Skeletal muscle satellite cell (primary cell): ENCODE measurements at regions not wholly inside any gene's neighbourhood (a gene's known extent, or its start where the extent isn't known, plus 50 kb on each side); places are given as distances from the start of the nearest gene placed in this dataset.
"Not testable (repeated sequence)": the region's sequence is repeated elsewhere in the genome, so short reads cannot be mapped to it uniquely, and the experiment has no call there.

Experiments used
- H3K27me3 ChIP-seq: 2 replicates; pipeline ENCODE4 v1.7.0; 2013; ENCODE audit warnings: low read length; ENCODE audit not compliant: control insufficient read depth, insufficient read depth
- H3K36me3 ChIP-seq: 2 replicates; pipeline ENCODE4 v1.7.0; 2013; ENCODE audit warnings: mild to moderate bottlenecking, control low read depth, low read length; ENCODE audit not compliant: insufficient read depth
- H3K4me1 ChIP-seq: 2 replicates; pipeline ENCODE4 v1.7.0; 2013; ENCODE audit warnings: low read length; ENCODE audit not compliant: control insufficient read depth, insufficient read depth
- H3K4me2 ChIP-seq: 2 replicates; pipeline ENCODE4 v1.7.0; 2013; ENCODE audit warnings: mild to moderate bottlenecking, low read length
- H3K4me3 ChIP-seq: 2 replicates; pipeline ENCODE4 v1.7.0; 2013; ENCODE audit warnings: low read length
- H3K9ac ChIP-seq: 2 replicates; pipeline ENCODE4 v1.7.0; 2013; ENCODE audit warnings: mild to moderate bottlenecking, low read depth, low read length, moderate library complexity
- H3K9me3 ChIP-seq: replicated peaks from 2 replicates; pipeline ENCODE4 v1.7.0; 2013; ENCODE audit warnings: mild to moderate bottlenecking, control low read depth, low read length

- H3K4me2 ChIP-seq, result not testable (repeated sequence)
These were observed 418.4 kb downstream of the HINT1 start for GRCh38 chr5:130746641-130747040.

GRCh38 chr5:130743092-130743491 lies 422.0 kb downstream of the HINT1 start:
- no peak overlapping the region for H3K4me3 ChIP-seq
- H3K4me2 ChIP-seq, result no peak overlapping the region
- H3K9me3 ChIP-seq, result no peaks in the 10 kb centered on the region
- no peaks in the 10 kb centered on the region for H3K27me3 ChIP-seq
- H3K4me1 ChIP-seq, result no peaks in the 10 kb centered on the region
- no peaks in the 10 kb centered on the region for H3K36me3 ChIP-seq
- H3K9ac ChIP-seq, result no peak overlapping the region

More at GRCh38 chr5:130746641-130747040, 418.4 kb downstream of the HINT1 start:
- H3K4me1 ChIP-seq, H3K27me3 ChIP-seq, H3K4me3 ChIP-seq, H3K9me3 ChIP-seq, H3K36me3 ChIP-seq, H3K9ac ChIP-seq: not testable (repeated sequence)

DNA sequence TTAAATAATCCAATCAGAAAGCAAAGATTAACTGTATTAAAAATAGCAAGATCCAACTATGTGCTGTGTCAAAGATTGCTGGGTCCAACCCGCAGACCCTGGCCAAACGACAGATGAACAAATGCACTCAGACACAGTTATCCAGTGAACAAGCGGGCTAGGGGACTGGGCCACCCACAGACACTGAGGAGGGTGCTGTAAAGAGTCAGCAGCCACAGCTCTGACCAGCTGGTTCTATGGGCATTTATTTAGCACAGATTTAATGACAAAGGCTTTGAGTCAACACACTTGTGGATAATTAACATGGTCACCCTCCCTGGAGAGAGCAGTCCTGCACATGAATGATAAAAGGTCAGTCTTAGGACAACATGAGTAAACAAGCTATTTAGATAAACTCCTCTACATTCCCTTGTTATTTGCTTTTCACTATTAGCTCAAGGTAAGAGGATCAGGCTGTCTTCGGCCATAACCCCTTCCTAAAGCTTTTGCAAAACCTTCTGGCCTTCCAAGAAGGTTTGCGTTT lies 424.9 kb downstream of the HINT1 start:
- H3K4me1 ChIP-seq, result no peaks in the 10 kb centered on the region

GRCh38 chr5:130731839-130732238 lies 433.2 kb downstream of the HINT1 start:
- H3K4me1 ChIP-seq, result no peaks in the 10 kb centered on the region
- no peaks in the 10 kb centered on the region for H3K36me3 ChIP-seq
- no peaks in the 10 kb centered on the region for H3K9me3 ChIP-seq
- H3K27me3 ChIP-seq, result no peaks in the 10 kb centered on the region
- no peak overlapping the region for H3K9ac ChIP-seq
- no peak overlapping the region for H3K4me3 ChIP-seq
- no peak overlapping the region for H3K4me2 ChIP-seq

More for the DNA sequence above, 424.9 kb downstream of the HINT1 start:
- Histone ChIP-seq H3K9ac (no peak overlapping the region), H3K27me3 (no peaks in the 10 kb centered on the region), H3K9me3 (no peaks in the 10 kb centered on the region), H3K4me2 (no peak overlapping the region), H3K36me3 (no peaks in the 10 kb centered on the region), H3K4me3 (no peak overlapping the region)

DNA sequence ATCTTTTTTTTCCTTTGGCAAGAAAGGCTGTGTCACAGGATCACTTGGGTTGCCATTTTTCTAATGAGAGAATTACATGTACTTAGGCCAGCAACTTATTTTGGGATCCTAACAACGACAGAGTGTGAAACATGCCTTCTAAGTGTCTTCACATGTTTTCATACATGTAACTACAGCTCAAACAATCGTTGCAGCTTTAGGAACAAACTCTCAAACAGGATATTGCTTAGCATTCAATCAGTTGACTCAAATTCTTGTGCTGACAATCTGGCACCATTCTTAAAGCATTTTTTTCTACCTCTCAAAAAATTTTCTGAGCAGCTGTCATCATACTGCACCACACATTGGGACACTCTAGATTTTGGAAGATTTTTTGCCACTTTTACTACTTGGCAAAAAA lies 435.5 kb downstream of the HINT1 start:
- no peak overlapping the region for H3K4me2 ChIP-seq
- no peaks in the 10 kb centered on the region for H3K9me3 ChIP-seq
- H3K4me1 ChIP-seq, result no peaks in the 10 kb centered on the region
- H3K9ac ChIP-seq, result no peak overlapping the region
- H3K4me3 ChIP-seq, result no peak overlapping the region
- no peaks in the 10 kb centered on the region for H3K36me3 ChIP-seq
- no peaks in the 10 kb centered on the region for H3K27me3 ChIP-seq

DNA sequence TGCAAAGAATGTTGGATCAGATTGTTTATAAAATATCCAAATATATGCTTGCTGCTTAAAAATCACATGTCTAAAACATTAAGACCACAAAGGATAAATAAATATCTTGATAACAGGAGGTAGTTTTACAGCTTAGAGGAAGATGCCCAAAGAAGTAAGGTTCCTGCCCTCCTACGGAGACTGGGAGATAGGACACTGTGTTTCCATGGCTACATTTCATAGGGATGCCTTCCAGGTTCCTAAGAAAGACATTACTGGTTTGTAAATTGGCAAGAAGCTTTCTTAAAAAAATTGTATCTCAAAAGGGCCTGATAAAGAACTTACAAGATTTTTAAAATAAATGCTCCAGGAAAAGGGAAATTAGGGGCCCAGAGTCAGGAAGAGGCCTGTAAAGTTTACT lies 437.2 kb downstream of the HINT1 start:
- H3K9me3 ChIP-seq, result no peaks in the 10 kb centered on the region
- no peak overlapping the region for H3K9ac ChIP-seq
- H3K4me1 ChIP-seq, result no peaks in the 10 kb centered on the region
- H3K36me3 ChIP-seq, result no peaks in the 10 kb centered on the region
- H3K4me3 ChIP-seq, result no peak overlapping the region
- H3K4me2 ChIP-seq, result no peak overlapping the region
- no peaks in the 10 kb centered on the region for H3K27me3 ChIP-seq

DNA sequence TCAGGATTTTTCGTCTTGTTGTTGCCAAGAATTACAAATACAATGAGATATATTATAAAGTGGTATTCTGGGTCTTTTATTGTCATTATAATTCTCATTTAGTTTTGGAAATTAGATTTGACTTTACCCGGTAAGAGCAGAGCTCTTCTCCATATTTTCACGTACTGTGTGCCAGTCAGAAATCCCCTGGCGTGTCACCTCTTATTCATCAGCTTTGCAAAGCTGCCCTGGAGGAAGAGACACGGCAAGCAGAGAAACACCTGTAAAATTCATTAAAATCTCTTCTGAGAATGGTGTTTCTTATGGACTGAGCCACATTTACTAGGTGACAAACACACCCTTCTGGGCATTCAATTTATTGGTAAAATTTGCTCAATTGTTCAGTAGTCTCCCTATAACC lies 440.4 kb downstream of the HINT1 start:
- Histone ChIP-seq H3K36me3 (no peaks in the 10 kb centered on the region), H3K9me3 (no peaks in the 10 kb centered on the region), H3K27me3 (no peaks in the 10 kb centered on the region), H3K4me3 (no peak overlapping the region), H3K4me1 (no peaks in the 10 kb centered on the region), H3K9ac (no peak overlapping the region), H3K4me2 (no peak overlapping the region)

DNA sequence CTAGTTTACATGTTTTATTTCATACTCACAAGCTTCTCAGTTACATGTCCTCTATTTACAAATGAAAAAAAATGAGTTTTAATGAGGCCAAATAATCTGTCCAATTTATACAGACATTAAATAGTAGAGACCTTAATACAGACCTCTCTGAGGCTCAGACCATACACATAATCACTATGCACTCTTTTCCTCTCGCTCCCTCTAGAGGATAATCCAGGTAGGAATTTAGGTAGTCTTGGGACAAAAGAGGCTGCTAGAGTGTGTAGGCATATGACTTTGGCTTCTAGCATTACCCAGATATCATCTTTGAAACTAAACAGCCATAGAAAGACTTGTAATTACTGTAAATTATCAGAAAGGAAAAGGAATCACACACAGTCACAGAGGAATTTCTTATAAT lies 444.7 kb downstream of the HINT1 start:
- Histone ChIP-seq H3K27me3 (no peaks in the 10 kb centered on the region), H3K9ac (no peak overlapping the region), H3K4me2 (no peak overlapping the region), H3K4me3 (no peak overlapping the region), H3K36me3 (no peaks in the 10 kb centered on the region), H3K4me1 (no peaks in the 10 kb centered on the region), H3K9me3 (no peaks in the 10 kb centered on the region)

- Histone ChIP-seq H3K9ac (no peak overlapping the region), H3K4me1 (no peaks in the 10 kb centered on the region), H3K36me3 (no peaks in the 10 kb centered on the region), H3K27me3 (no peaks in the 10 kb centered on the region), H3K4me2 (no peak overlapping the region), H3K9me3 (no peaks in the 10 kb centered on the region), H3K4me3 (no peak overlapping the region)
These were observed 449.5 kb downstream of the HINT1 start for GRCh38 chr5:130715541-130715940.

GRCh38 chr5:130714200-130714599 lies 450.9 kb downstream of the HINT1 start:
- Histone ChIP-seq H3K4me2 (no peak overlapping the region), H3K36me3 (no peaks in the 10 kb centered on the region)

GRCh38 chr5:130712324-130712723 lies 452.7 kb downstream of the HINT1 start:
- Histone ChIP-seq H3K9ac (no peak overlapping the region), H3K36me3 (no peaks in the 10 kb centered on the region), H3K27me3 (no peaks in the 10 kb centered on the region), H3K4me2 (no peak overlapping the region), H3K4me3 (no peak overlapping the region), H3K4me1 (no peaks in the 10 kb centered on the region), H3K9me3 (no peaks in the 10 kb centered on the region)

More at GRCh38 chr5:130714200-130714599, 450.9 kb downstream of the HINT1 start:
- H3K4me3 ChIP-seq, result no peak overlapping the region
- H3K4me1 ChIP-seq, result no peaks in the 10 kb centered on the region
- H3K9me3 ChIP-seq, result no peaks in the 10 kb centered on the region
- no peaks in the 10 kb centered on the region for H3K27me3 ChIP-seq
- H3K9ac ChIP-seq, result no peak overlapping the region

- H3K4me3 ChIP-seq, result no peak overlapping the region
- no peaks in the 10 kb centered on the region for H3K27me3 ChIP-seq
- no peak overlapping the region for H3K4me2 ChIP-seq
- H3K9me3 ChIP-seq, result no peaks in the 10 kb centered on the region
- H3K36me3 ChIP-seq, result no peaks in the 10 kb centered on the region
- H3K4me1 ChIP-seq, result no peaks in the 10 kb centered on the region
- H3K9ac ChIP-seq, result no peak overlapping the region
These were observed 454.5 kb downstream of the HINT1 start for GRCh38 chr5:130710596-130710995.
